DND-41 (cell line): ENCODE measurements at regions not wholly inside any gene's neighbourhood (a gene's known extent, or its start where the extent isn't known, plus 50 kb on each side); places are given as distances from the start of the nearest gene placed in this dataset.

Source experiments
- ATAC-seq: fragments of 200-7000 bp; cut with Tn5 transposase; 3 replicates; pipeline ENCODE4 v1.9.1; 2021; ENCODE audit warnings: low read depth; ENCODE audit not compliant: insufficient read depth
- DNase-seq: peaks from one replicate; pipeline ENCODE4 v3.0.0-alpha.2; 2020
- H2AFZ ChIP-seq: 2 replicates; pipeline ENCODE4 v1.6.0; 2012; ENCODE audit warnings: low read depth, low read length
- H3K27ac ChIP-seq: 2 replicates; pipeline ENCODE4 v1.5.1; 2012; ENCODE audit warnings: low read length, inconsistent platforms
- H3K27me3 ChIP-seq: fragments of 200-600 bp; sonication (generic); 2 replicates; pipeline ENCODE4 v1.6.0; 2012; ENCODE audit warnings: low read length, mild to moderate bottlenecking, inconsistent platforms; ENCODE audit not compliant: insufficient read depth, poor library complexity
- H3K36me3 ChIP-seq: 2 replicates; pipeline ENCODE4 v1.5.1; 2012; ENCODE audit warnings: low read length, inconsistent platforms; ENCODE audit not compliant: insufficient read depth
- H3K4me1 ChIP-seq: 2 replicates; pipeline ENCODE4 v1.5.1; 2012; ENCODE audit warnings: mild to moderate bottlenecking, low read length; ENCODE audit not compliant: insufficient read depth
- H3K4me2 ChIP-seq: 2 replicates; pipeline ENCODE4 v1.6.0; 2012; ENCODE audit warnings: mild to moderate bottlenecking, moderate library complexity, low read length, inconsistent platforms; ENCODE audit not compliant: insufficient read depth
- H3K4me3 ChIP-seq, 2 experiments: fragments of 200-600 bp in 1 of 2; shearing (Covaris generic) in 1 of 2; 2 replicates each; pipeline ENCODE4 v1.5.1; 2012 to 2016; ENCODE audit warnings: inconsistent platforms in 2 of 2, low read length in 2 of 2, mild to moderate bottlenecking in 2 of 2, low read depth in 1 of 2, moderate library complexity in 1 of 2
- H3K79me2 ChIP-seq: 2 replicates; pipeline ENCODE4 v1.6.0; 2012; ENCODE audit warnings: low read length, inconsistent platforms; ENCODE audit not compliant: insufficient read depth
- H3K9ac ChIP-seq: 2 replicates; pipeline ENCODE4 v1.6.0; 2012; ENCODE audit warnings: low read depth, mild to moderate bottlenecking, inconsistent platforms, low read length, moderate library complexity
- H3K9me3 ChIP-seq: 2 replicates; pipeline ENCODE4 v1.5.1; 2012; ENCODE audit warnings: low read length, moderate library complexity, mild to moderate bottlenecking, inconsistent platforms; ENCODE audit not compliant: insufficient read depth, severe bottlenecking
- H4K20me1 ChIP-seq: 2 replicates; pipeline ENCODE4 v1.6.0; 2012; ENCODE audit warnings: low read length; ENCODE audit not compliant: insufficient read depth
- CTCF ChIP-seq: IDR thresholded peaks from 2 replicates; pipeline ENCODE4 v1.5.1; 2012; ENCODE audit warnings: borderline replicate concordance, low read length, moderate library complexity, mild to moderate bottlenecking; ENCODE audit not compliant: poor library complexity, severe bottlenecking; ENCODE audit errors: extremely low read depth
- EZH2 ChIP-seq: IDR thresholded peaks from 3 replicates; pipeline ENCODE4 v1.6.1; 2012; ENCODE audit warnings: borderline replicate concordance, low read depth, mild to moderate bottlenecking, moderate library complexity, low read length, inconsistent platforms; ENCODE audit not compliant: severe bottlenecking

DNA sequence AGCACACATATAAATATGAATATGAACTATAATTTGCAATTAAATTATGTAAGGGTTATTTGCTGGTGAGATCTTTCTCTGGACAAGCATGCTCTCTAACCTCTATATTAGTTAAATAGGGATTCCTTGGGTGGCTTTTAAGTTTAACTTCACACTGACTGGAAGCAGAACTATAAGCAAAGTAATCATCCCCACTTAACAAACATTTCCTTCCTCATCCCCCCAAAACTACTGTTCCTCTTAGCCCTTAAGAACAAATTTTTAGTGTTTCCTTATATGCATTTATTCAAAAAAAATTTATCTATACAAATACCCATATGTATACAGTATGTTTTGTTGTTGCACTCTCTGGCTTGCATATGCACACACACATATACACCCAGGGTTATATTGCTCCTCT is 512.1 kb upstream of the MEF2C start:
- DNase-seq (no peak), ATAC-seq (no peak)
- Histone ChIP-seq H3K9ac (no peak overlapping the region), H3K36me3 (no peaks in the 10 kb centered on the region), H2AFZ (no peak overlapping the region), H3K27ac (no peak overlapping the region), H3K27me3 (no peaks in the 10 kb centered on the region), H3K79me2 (no peaks in the 10 kb centered on the region), H3K4me1 (no peaks in the 10 kb centered on the region), H3K4me3 (no peak overlapping the region), H3K9me3 (no peaks in the 10 kb centered on the region), H4K20me1 (no peaks in the 10 kb centered on the region), H3K4me2 (no peak overlapping the region)
- TF ChIP-seq CTCF (no peak), EZH2 (no peak)

DNA sequence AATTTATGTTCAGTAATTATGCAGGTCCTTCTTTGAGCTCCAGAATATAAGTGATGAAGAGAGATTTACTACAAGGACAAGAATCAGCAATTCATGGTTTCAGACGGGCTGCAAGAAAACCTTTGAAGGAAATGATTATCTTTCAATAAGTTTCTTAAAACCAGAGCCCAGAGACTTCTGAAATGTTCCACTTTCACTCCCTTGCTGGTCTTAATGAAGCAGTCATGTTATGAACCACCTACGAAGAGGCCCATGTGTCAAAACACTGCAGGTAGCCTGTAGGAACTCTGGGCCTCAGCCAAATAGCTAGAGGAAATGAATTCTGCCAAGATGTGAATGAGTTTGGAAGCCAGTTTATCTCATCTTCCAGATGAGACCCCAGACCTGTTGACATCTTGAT is 505.9 kb upstream of the MEF2C start:
- Histone ChIP-seq H3K9ac (no peak overlapping the region), H3K36me3 (no peaks in the 10 kb centered on the region), H3K27me3 (no peaks in the 10 kb centered on the region), H3K4me3 (no peak overlapping the region), H3K4me1 (no peaks in the 10 kb centered on the region), H3K9me3 (no peaks in the 10 kb centered on the region), H3K27ac (no peak overlapping the region), H3K4me2 (no peak overlapping the region), H2AFZ (no peak overlapping the region), H4K20me1 (no peaks in the 10 kb centered on the region), H3K79me2 (no peaks in the 10 kb centered on the region)
- DNase-seq, result no peak
- no peak for ATAC-seq
- TF ChIP-seq EZH2 (no peak), CTCF (no peak)

DNA sequence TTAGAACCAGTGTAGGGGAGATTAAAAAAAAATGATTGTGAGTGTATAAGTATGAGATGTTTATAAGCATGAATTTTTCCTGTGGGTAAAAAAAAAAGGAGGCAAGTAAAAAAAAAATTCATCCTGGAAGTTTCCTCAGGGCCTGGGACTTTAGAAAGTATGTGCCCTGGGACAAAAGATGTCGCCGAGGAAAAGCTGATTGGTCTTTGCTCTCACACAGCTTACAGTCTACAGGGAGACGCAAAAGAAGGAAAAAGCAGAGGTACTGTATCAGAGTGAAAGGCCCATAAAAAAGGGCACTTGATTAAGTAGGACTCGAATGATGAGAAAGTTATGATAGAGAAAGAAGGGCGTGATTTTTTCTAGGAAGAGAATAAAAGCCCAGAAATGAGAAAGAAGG is 501.4 kb upstream of the MEF2C start:
- H3K9me3 ChIP-seq, result no peaks in the 10 kb centered on the region
- no peaks in the 10 kb centered on the region for H3K4me1 ChIP-seq
- no peak overlapping the region for H3K27ac ChIP-seq
- no peak overlapping the region for H3K9ac ChIP-seq
- H3K4me3 ChIP-seq, result no peak overlapping the region
- DNase-seq, result no peak
- H3K36me3 ChIP-seq, result no peaks in the 10 kb centered on the region
- H4K20me1 ChIP-seq, result no peaks in the 10 kb centered on the region
- no peaks in the 10 kb centered on the region for H3K79me2 ChIP-seq
- H3K27me3 ChIP-seq, result no peaks in the 10 kb centered on the region
- no peak overlapping the region for H2AFZ ChIP-seq
- H3K4me2 ChIP-seq, result no peak overlapping the region
- no peak for ATAC-seq
- TF ChIP-seq EZH2 (no peak), CTCF (no peak)

DNA sequence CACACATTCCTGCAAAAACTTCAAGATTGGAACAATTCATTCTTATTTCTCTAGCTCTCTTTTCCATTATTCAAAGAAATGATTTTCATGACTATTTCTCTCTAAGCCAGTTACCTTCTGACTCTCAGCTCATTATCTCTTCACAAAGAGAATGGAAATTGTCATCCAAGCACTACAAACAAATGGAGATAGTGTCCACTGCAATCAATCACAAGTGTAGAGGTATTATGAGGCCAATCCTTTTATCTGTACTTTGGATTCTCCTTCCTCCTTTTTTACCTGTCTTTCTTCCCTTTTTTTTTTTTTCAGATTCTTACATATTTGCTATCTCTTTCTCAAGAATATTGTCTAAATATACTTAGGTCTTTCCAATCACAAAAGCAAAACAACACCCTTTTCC is 497.7 kb upstream of the MEF2C start:
- ATAC-seq, result no peak
- Histone ChIP-seq H3K9ac (no peak overlapping the region), H3K4me3 (no peak overlapping the region), H3K79me2 (no peaks in the 10 kb centered on the region), H3K27ac (no peak overlapping the region), H3K4me2 (no peak overlapping the region), H3K36me3 (no peaks in the 10 kb centered on the region), H2AFZ (no peak overlapping the region), H3K27me3 (no peaks in the 10 kb centered on the region), H4K20me1 (no peaks in the 10 kb centered on the region), H3K4me1 (no peaks in the 10 kb centered on the region), H3K9me3 (no peaks in the 10 kb centered on the region)
- TF ChIP-seq CTCF (no peak), EZH2 (no peak)
- no peak for DNase-seq
